ENCODE measurements at regions not wholly inside any gene's neighbourhood (a gene's known extent, or its start where the extent isn't known, plus 50 kb on each side); places are given as distances from the start of the nearest gene placed in this dataset.

DNA sequence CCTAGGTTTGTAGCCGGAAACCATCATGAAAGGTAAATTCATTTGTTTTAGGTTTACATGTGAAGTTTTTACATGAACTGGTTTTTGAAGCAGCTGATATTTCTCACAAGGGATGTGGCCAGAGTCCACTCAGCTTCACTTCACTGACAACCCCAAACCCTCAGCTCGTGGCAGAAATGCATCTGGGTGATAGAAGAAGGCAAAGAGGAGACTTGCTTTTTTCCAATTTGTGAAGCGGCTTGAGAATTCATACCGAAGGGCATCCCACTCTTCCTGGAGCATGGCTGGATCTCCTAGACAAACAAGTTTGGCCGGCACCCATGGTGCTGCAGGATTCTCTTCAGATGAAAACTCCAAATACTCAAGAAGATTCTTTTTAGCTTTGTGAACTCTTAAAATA is 392.8 kb upstream of the CNR1 start:
- DNase-seq (ENCODE audit: low read depth) = no peak

GRCh38 chr6:88556663-88557062 is 390.5 kb upstream of the CNR1 start:
- DNase-seq (ENCODE audit: low read depth) = no peak

DNA sequence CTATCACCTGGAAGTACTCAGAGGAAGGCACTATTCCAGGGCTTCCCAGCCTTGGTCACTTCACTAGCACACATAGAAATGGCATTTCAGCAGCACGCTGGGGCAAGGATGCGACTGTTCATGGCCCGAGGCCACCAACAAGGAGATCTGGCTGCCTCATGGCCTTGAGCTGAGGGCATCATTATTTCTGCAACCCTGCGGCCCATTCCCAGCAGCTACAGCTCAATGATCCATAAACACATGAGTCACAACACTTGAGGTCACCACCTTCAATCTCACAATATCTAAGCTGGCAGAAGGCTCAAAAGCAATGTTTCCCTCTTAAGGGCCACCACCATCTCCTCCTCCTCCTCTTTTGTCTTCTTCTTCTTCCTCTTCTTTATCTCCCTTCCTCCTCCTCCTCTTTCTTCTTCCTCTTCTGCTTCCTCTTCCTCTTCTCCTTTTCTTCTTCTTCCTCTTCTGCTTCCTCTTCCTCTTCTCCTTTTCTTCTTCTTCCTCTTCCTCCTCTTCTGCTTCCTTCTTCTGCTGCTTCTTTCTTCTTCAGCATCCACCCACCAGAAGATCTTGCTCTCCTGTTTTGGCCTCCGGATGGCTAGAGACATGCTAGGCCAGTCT is 382.9 kb upstream of the CNR1 start:
- DNase-seq (ENCODE audit: low read depth) = no peak

DNA sequence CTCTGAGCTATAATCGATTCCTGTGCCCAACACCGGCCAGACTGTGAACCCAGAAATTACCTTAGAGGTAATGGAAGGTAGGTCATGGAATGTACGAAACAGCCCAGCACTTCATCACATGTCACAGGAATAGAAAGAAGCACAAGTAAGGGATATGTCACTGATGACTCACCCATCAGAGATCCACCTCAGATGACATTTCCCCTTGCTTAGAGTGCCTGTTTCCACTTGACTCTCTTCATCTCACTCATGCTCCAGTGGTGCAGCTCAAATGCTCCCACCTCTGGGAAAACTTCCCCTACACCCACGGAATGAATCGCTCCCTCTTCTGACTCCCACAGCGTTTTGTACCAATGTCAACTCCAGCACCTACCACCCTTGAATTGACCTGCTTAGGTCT is 381.6 kb upstream of the CNR1 start:
- no peak for DNase-seq (ENCODE audit: low read depth)

DNA sequence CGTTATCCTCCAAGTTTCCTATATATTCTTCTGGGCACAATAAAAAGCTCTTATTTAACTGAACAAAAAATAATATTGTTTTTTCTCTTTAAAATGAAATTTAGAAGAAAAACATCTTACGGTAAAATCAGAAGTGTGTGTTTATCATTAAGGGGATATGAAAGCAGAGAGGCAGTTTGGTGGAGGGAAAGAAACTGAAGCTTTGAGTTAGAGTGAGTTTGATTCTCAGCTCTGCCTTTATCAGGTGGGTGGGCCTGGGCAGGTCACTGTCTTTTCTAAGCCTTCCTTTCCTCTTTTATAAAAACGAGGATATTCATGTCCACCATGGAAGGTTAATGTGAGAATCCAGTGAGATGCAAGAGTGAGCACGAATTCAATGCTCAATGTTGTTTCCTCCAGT is 379.8 kb upstream of the CNR1 start:
- DNase-seq (ENCODE audit: low read depth) = no peak

GRCh38 chr6:88544986-88545612 is 379.0 kb upstream of the CNR1 start:
- no peak for DNase-seq (ENCODE audit: low read depth)

GRCh38 chr6:88539295-88539764 is 373.2 kb upstream of the CNR1 start:
- no peak for DNase-seq (ENCODE audit: low read depth)

- no peak for DNase-seq (ENCODE audit: low read depth)
These were observed 372.7 kb upstream of the CNR1 start for GRCh38 chr6:88538840-88539239.

DNA sequence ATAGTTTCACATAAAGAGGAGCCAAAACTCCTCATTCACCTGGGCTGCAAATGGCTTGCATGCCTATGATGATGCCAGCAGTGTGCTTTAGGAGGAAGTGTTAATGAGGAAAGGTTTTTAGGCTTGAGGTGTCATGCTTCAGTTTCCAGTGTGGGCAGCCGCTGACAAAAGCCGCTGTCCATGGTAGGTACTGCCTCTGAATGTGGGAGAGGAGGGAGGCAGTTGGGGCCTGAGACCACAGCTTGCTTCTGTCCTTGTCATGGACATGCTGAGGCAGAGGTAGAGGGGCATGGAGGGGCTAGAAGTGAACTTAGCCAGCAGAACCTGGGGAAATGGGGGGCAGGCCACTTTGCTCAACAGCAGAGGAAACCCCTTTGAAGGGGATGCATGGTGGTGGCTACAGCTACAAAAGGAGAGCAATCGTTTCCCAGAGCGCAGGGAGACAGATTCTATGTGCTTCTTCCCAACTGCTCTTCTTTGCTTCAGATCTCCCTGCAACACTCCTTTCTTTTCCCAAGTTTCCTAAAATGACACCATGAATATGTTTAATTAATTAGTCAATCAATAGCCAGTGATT is 372.1 kb upstream of the CNR1 start:
- DNase-seq (ENCODE audit: low read depth) = no peak

GRCh38 chr6:88536071-88536625 is 370.0 kb upstream of the CNR1 start:
- no peak for DNase-seq (ENCODE audit: low read depth)

GRCh38 chr6:88535306-88535705 is 369.2 kb upstream of the CNR1 start:
- no peak for DNase-seq (ENCODE audit: low read depth)

- DNase-seq (ENCODE audit: low read depth) = no peak
These were observed 366.2 kb upstream of the CNR1 start for GRCh38 chr6:88532241-88532860.

DNA sequence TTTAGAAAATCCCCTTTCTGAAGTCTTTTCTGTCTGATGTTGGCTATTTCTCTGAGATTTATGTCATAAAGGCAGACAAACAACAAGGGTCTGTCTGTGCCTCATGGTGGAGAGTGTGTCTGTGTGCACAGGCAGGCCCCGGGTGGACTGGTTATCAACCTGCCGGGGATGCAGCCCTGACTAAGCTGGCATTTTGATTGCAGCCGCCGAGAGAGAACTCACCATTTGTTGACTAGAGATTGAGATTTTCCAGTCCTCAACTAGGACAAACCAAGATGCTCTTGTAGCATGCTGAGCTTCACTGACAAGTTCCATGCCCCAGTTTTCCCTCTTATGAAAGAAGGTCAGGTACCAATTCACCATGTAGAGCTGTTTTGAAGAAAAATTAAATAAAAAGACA is 363.6 kb upstream of the CNR1 start:
- no peak for DNase-seq (ENCODE audit: low read depth)

- DNase-seq (ENCODE audit: low read depth) = no peak
These were observed 354.3 kb upstream of the CNR1 start for GRCh38 chr6:88520445-88520844.

DNA sequence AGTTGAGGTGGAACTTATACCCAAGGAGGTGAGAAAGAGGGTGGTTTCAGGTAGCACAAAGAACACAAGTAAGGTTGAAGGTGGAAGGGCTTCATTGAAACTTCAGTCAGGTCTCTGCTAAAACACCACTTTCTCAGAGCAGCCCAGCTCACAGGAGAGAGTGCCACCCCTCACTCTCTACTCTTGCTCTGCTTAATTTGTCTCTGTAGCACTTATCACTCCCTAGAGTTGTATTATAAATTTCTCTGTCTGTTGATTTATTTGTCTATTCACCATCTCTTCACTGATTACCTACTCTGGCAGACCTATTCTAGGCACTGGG is 353.8 kb upstream of the CNR1 start:
- no peak for DNase-seq (ENCODE audit: low read depth)

GRCh38 chr6:88519301-88520016 is 353.3 kb upstream of the CNR1 start:
- no peak for DNase-seq (ENCODE audit: low read depth)

DNA sequence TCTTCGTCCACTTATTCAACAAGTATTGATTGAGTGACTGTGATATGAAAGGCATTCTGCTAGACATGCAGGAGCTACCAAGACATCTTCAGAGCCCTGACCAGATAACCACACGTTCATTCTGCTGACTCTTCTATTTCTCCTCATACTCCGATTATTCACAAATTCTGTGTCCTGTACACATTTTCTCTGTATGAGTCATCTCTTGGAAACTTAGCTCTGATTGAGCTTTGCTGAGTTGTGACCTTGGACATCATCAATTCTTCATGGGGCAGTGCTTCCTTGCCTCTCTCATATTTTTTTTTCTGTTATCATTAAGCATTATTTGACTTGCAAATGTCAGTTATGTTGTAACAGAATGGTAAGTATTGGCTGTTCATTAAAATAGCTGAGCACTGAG is 351.6 kb upstream of the CNR1 start:
- DNase-seq (ENCODE audit: low read depth) = no peak

DNA sequence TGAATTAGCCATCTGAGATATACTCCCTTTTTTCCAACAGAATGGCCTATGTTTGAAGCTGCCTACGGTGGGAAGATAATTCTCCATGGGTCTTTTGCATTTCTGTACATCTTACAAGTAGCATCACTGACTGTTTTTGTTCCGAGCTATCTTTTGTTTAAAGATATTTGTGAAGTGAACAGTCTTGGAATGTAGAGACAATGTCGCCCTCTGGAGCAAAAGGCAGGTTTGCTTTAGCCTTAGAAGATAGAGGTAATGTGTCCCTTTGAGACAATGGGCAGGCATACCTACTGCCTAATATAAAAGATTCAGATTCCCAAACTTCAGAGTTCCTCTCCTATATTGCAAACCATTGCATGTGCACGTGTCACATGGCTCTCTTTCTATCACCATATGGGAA is 347.8 kb upstream of the CNR1 start:
- no peak for DNase-seq (ENCODE audit: low read depth)

GRCh38 chr6:88513471-88513870 is 347.3 kb upstream of the CNR1 start:
- no peak for DNase-seq (ENCODE audit: low read depth)

GRCh38 chr6:88512951-88513350 is 346.8 kb upstream of the CNR1 start:
- DNase-seq (ENCODE audit: low read depth) = no peak

- DNase-seq (ENCODE audit: low read depth) = no peak
These were observed 336.2 kb upstream of the CNR1 start for GRCh38 chr6:88502391-88502790.

- DNase-seq (ENCODE audit: low read depth) = no peak
These were observed 333.9 kb upstream of the CNR1 start for GRCh38 chr6:88499845-88500699.
